ENCODE measurements at regions not wholly inside any gene's neighbourhood (a gene's known extent, or its start where the extent isn't known, plus 50 kb on each side); places are given as distances from the start of the nearest gene placed in this dataset.

DNA sequence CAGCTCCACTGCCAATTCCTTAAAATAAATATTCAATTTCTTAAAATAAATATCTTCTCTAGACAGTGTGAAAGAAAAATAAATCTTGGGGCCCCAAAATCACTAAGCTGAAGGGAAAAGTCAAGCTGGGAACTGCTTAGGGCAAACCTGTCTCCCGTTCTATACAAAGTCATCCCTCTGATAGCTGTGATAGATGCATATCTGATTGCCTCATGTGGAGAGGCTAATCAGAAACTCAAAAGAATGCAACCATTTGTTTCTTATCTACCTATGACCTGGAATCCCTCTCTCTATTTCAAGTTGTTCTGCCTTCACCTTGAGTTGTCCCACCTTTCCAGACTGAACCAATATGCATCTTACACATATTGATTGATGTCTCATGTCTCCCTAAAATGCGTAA, 889.8 kb downstream of the TRHDE start:
- no peak overlapping the region for H3K4me3 Mint-ChIP-seq
- H3K27me3 Mint-ChIP-seq = no peaks in the 10 kb centered on the region
- H3K9me3 Mint-ChIP-seq = peaks cover 10% of the 10 kb centered on the region
- H3K4me1 Mint-ChIP-seq (ENCODE audit: unreplicated experiment) = no peaks in the 10 kb centered on the region
- TF ChIP-seq, protein P1, sequence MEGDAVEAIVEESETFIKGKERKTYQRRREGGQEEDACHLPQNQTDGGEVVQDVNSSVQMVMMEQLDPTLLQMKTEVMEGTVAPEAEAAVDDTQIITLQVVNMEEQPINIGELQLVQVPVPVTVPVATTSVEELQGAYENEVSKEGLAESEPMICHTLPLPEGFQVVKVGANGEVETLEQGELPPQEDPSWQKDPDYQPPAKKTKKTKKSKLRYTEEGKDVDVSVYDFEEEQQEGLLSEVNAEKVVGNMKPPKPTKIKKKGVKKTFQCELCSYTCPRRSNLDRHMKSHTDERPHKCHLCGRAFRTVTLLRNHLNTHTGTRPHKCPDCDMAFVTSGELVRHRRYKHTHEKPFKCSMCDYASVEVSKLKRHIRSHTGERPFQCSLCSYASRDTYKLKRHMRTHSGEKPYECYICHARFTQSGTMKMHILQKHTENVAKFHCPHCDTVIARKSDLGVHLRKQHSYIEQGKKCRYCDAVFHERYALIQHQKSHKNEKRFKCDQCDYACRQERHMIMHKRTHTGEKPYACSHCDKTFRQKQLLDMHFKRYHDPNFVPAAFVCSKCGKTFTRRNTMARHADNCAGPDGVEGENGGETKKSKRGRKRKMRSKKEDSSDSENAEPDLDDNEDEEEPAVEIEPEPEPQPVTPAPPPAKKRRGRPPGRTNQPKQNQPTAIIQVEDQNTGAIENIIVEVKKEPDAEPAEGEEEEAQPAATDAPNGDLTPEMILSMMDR (conservative IDR thresholded peaks at IDR 0.05) = no peak
- DNase-seq (ENCODE audit: extremely low spot score, unreplicated experiment) = no peak
- H3K27ac Mint-ChIP-seq = no peak overlapping the region
- no peaks in the 10 kb centered on the region for H3K36me3 Mint-ChIP-seq

DNA sequence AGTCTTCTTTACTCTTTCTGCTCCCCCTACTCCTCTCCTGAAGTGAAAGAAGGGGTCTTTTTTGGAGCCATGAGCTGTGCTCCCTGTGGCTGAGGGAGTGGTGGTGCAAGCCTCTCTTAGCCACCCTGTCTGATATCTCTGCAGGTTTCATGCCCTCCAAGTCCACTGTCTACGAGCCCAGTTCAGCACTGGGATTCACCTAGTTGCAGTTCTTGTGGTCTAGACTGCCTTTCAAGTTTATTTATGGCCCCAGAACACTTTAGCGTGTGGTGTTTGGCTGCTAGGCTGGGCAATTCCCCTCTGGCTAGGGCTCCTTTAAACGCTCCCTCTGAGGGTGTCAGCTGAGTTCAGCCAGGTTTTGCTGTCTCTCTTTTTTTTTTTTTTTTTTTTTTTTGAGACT, 908.6 kb downstream of the TRHDE start:
- H3K4me3 Mint-ChIP-seq = no peak overlapping the region
- H3K36me3 Mint-ChIP-seq = no peaks in the 10 kb centered on the region
- peaks cover 11% of the 10 kb centered on the region for H3K9me3 Mint-ChIP-seq
- no peaks in the 10 kb centered on the region for H3K27me3 Mint-ChIP-seq
- DNase-seq (ENCODE audit: extremely low spot score, unreplicated experiment) = no peak
- TF ChIP-seq, protein P1 (conservative IDR thresholded peaks at IDR 0.05) = no peak
- H3K4me1 Mint-ChIP-seq (ENCODE audit: unreplicated experiment) = no peaks in the 10 kb centered on the region
- no peak overlapping the region for H3K27ac Mint-ChIP-seq

DNA sequence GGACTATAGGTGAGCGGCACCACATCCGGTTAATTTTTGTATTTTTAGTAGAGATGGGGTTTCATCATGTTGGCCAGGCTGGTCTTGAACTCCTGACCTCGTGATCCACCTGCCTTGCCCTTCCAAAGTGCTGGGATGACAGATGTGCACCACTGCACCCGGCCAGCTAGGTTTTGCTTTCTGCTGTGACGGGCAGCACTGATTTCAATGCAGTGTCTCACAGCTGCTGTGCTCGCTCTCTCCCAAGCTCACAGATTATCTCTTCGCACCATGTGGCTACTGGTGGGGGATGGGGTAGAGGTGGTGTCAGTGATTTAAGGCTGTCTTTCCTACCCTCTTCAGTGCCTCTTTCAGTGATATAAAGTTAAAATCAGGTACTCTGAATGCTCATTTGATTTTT, 909.1 kb downstream of the TRHDE start:
- TF ChIP-seq, protein P1 (conservative IDR thresholded peaks at IDR 0.05) = no peak
- Mint-ChIP-seq H3K27me3 (no peaks in the 10 kb centered on the region), H3K4me1 (ENCODE audit: unreplicated experiment) (no peaks in the 10 kb centered on the region), H3K9me3 (peaks cover 11% of the 10 kb centered on the region), H3K36me3 (no peaks in the 10 kb centered on the region), H3K4me3 (no peak overlapping the region), H3K27ac (no peak overlapping the region)
- no peak for DNase-seq (ENCODE audit: extremely low spot score, unreplicated experiment)

DNA sequence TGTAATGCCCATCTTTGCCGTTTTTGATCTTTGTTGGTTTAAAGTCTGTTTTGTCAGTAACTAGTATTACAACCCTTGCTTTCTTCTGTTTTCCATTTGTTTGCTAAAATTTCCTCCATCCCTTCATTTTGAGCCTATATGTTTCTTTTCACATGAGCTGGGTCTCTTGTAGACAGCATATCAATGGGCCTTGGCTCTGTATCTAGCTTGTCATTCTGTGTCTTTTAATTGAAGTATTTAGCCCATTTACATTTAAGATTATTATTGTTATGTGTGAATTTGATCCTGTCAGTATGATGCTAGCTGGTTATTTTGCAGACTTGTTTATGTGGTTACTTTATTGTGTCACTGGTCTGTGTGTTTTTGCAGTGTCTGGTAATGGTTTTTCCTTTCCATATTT, 913.2 kb downstream of the TRHDE start:
- Mint-ChIP-seq H3K27ac (no peak overlapping the region), H3K4me3 (no peak overlapping the region), H3K36me3 (no peaks in the 10 kb centered on the region), H3K27me3 (no peaks in the 10 kb centered on the region), H3K9me3 (peaks cover 11% of the 10 kb centered on the region), H3K4me1 (ENCODE audit: unreplicated experiment) (no peaks in the 10 kb centered on the region)
- no peak for DNase-seq (ENCODE audit: extremely low spot score, unreplicated experiment)
- TF ChIP-seq, protein P1 (conservative IDR thresholded peaks at IDR 0.05) = no peak

DNA sequence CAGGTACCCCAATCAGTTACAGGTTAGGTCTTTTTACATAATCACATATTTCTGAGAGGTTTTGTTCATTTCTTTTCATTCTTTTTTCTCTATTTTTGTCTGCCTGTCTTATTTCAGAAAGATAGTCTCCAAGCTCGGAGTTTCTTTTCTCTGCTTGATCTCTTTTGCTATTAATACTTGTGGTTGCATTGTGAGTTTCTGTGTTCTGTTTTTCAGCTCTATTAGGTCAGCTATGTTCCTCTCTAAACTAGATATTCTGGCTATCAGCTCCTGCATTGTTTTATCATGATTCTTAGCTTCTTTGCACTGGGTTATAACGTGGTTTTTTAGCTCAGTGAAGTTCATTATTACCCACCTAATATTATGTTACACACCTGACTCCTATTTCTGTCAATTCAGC, 914.1 kb downstream of the TRHDE start:
- Mint-ChIP-seq H3K4me3 (no peak overlapping the region), H3K36me3 (no peaks in the 10 kb centered on the region), H3K9me3 (peaks cover 11% of the 10 kb centered on the region), H3K27me3 (no peaks in the 10 kb centered on the region), H3K4me1 (ENCODE audit: unreplicated experiment) (no peaks in the 10 kb centered on the region), H3K27ac (no peak overlapping the region)
- TF ChIP-seq, protein P1 (conservative IDR thresholded peaks at IDR 0.05) = no peak
- no peak for DNase-seq (ENCODE audit: extremely low spot score, unreplicated experiment)

DNA sequence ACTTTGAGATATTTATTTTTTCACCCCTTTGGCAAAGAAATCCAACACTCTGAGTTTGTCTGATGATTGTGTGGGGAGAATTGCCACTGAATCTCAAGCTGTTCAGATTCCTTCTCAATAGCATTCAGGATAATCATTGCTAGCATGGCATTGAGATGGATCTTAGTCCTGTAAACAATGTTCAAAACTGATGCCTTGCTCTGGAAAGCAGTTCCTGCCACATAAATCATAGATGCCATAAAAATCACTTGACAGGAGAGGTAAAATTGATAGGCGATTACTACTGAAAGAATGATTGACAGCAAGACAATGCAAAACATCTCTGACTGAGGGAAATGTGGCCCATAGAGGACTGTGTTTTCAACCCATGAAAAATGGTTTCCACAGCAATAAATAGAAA, 915.6 kb downstream of the TRHDE start:
- Mint-ChIP-seq H3K4me3 (no peak overlapping the region), H3K9me3 (peaks cover 11% of the 10 kb centered on the region), H3K36me3 (no peaks in the 10 kb centered on the region), H3K27ac (no peak overlapping the region), H3K4me1 (ENCODE audit: unreplicated experiment) (no peaks in the 10 kb centered on the region), H3K27me3 (no peaks in the 10 kb centered on the region)
- TF ChIP-seq, protein P1 (conservative IDR thresholded peaks at IDR 0.05) = no peak
- no peak for DNase-seq (ENCODE audit: extremely low spot score, unreplicated experiment)

Measured in type B pancreatic cell (in vitro differentiated cells).